ENCODE measurements at regions not wholly inside any gene's neighbourhood (a gene's known extent, or its start where the extent isn't known, plus 50 kb on each side); places are given as distances from the start of the nearest gene placed in this dataset.

DNA sequence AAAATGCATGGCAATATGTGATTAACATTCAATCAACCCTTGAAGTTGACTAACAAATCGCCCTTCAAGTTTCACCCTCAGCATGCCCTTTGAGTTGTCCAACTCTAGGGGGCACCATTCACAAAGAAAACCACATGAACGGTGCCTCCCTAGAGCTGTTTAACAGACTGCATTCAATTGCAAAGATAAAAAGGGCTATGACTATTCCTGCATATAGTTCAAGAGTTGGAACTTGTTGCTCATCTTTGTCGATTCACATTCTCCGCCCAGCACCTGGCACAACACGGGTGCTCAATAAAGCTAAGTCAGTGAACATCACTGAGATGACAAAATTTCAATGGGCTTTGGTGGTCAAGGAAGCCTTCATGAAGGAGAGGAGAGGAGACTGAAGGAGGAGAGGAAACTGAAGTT is 69.6 kb upstream of the SLC30A5 start:
- H3K36me3 ChIP-seq, result no peaks in the 10 kb centered on the region
- H3K9me3 ChIP-seq, result no peaks in the 10 kb centered on the region
- DNase-seq (no peak), ATAC-seq (peak; percentile 62 to 77)
- H3K4me3 ChIP-seq, result no peak overlapping the region
- intact Hi-C loops (cut with DNase I), result no loop called here
- H3K27me3 ChIP-seq (ENCODE audit: low read depth), result no peaks in the 10 kb centered on the region
- no peaks in the 10 kb centered on the region for H3K4me1 ChIP-seq
- TF ChIP-seq, protein P1, sequence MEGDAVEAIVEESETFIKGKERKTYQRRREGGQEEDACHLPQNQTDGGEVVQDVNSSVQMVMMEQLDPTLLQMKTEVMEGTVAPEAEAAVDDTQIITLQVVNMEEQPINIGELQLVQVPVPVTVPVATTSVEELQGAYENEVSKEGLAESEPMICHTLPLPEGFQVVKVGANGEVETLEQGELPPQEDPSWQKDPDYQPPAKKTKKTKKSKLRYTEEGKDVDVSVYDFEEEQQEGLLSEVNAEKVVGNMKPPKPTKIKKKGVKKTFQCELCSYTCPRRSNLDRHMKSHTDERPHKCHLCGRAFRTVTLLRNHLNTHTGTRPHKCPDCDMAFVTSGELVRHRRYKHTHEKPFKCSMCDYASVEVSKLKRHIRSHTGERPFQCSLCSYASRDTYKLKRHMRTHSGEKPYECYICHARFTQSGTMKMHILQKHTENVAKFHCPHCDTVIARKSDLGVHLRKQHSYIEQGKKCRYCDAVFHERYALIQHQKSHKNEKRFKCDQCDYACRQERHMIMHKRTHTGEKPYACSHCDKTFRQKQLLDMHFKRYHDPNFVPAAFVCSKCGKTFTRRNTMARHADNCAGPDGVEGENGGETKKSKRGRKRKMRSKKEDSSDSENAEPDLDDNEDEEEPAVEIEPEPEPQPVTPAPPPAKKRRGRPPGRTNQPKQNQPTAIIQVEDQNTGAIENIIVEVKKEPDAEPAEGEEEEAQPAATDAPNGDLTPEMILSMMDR (IDR thresholded peaks at IDR 0.05), result peak; percentile 54
- H3K27ac ChIP-seq, result no peak overlapping the region

DNA sequence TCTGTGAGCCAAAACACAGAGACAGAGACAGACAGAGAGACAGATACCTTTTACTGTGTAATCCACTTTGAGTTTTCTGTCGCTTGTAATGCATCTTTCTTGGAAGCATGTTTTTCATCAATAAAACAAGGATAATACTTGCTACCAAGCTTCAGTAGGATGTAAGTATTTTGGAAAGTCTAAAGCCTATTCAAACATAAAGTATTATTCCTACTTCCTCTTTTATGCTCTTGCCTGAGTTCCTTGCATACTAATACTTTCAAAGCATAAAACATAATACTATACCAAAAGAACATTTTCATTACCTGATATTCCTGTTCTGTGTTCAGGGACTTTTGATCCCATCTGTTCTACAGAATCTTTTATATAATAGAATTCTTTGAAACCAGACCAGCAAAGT is 64.5 kb upstream of the SLC30A5 start:
- H3K9me3 ChIP-seq, result no peaks in the 10 kb centered on the region
- H3K36me3 ChIP-seq, result no peaks in the 10 kb centered on the region
- no peaks in the 10 kb centered on the region for H3K27me3 ChIP-seq (ENCODE audit: low read depth)
- DNase-seq (no peak), ATAC-seq (no peak)
- no peaks in the 10 kb centered on the region for H3K4me1 ChIP-seq
- H3K4me3 ChIP-seq, result no peak overlapping the region
- no peak overlapping the region for H3K27ac ChIP-seq
- TF ChIP-seq, protein P1 (IDR thresholded peaks at IDR 0.05), result no peak
- intact Hi-C loops (cut with DNase I), result no loop called here

DNA sequence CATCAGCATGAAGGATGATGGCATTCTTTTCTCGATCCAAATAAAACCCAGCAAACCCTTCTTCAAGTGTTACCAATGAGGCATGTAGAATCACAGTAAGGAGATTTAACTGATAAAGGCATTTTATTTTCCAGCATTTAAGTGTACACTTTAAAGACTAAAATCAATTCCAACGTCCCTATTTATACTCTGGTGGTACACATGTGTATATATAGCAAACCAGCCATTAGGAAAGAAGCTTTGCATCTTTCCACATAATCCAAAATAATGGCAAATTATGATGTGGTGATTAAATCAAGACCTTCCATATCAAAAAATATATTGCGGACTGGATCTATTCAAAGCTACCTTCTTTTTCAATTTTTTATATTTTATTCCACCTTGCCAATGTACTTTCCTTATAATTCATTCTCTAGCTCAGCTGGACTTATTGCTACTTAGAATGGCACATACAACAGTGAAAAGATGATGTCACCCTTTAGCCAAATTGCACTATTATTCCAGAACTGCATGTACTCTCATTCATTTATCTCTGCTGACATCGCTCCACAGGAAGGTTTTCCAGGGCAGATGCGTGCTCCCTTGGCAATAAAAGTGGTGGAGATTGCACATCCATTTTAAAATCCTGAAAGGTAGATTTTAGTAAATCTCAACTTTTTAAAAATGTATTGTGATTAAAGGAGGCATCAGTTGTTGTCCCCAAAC is 63.3 kb upstream of the SLC30A5 start:
- intact Hi-C loops (cut with DNase I), result no loop called here
- no peak for DNase-seq
- TF ChIP-seq, protein P1 (IDR thresholded peaks at IDR 0.05), result no peak
- ATAC-seq, result no peak
- Histone ChIP-seq H3K4me1 (no peaks in the 10 kb centered on the region), H3K4me3 (no peak overlapping the region), H3K27ac (no peak overlapping the region), H3K9me3 (no peaks in the 10 kb centered on the region), H3K27me3 (ENCODE audit: low read depth) (no peaks in the 10 kb centered on the region), H3K36me3 (no peaks in the 10 kb centered on the region)

DNA sequence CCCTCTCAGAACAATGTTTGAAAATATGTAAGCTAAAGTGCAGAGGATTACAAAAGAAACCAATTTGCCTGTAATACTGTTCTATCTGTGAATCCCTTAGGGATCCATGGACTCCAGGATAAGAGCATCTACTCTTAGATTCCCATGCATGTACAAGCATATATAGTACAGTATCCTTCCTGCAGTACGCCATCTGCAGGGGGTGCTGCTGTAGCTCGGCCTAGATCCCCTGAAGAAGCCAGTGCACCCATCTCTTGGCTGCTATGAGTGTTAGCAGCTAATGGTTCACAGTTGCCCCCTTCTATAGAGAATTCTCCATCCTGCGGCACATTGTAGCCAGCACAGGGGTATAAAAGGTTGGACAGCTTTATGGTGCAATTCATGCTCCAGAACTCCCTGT is 61.8 kb upstream of the SLC30A5 start:
- DNase-seq (no peak), ATAC-seq (no peak)
- no peak overlapping the region for H3K4me3 ChIP-seq
- H3K4me1 ChIP-seq, result no peaks in the 10 kb centered on the region
- H3K36me3 ChIP-seq, result no peaks in the 10 kb centered on the region
- H3K27ac ChIP-seq, result no peak overlapping the region
- no peaks in the 10 kb centered on the region for H3K9me3 ChIP-seq
- TF ChIP-seq, protein P1 (IDR thresholded peaks at IDR 0.05), result no peak
- intact Hi-C loops (cut with DNase I), result no loop called here
- H3K27me3 ChIP-seq (ENCODE audit: low read depth), result no peaks in the 10 kb centered on the region

DNA sequence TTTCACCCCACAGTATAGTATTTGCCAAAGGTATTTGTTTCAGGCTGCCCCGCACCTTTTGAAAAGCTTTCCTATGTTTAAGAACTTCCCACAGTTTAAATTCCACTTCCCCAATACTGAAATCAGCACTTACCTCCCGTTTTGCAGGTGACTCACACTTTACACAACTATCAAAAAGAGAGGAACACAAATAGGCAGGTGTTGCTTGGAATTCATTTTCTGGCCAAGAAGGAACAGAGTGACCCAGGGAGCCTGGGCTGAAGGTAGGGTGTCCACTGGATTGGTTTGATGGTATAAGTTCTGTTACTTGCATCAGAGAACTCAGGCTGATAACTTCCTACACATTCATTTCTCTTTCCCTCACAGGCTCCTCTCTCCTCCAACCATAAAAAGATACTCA is 60.1 kb upstream of the SLC30A5 start:
- Histone ChIP-seq H3K27me3 (ENCODE audit: low read depth) (no peaks in the 10 kb centered on the region), H3K9me3 (no peaks in the 10 kb centered on the region), H3K36me3 (no peaks in the 10 kb centered on the region), H3K27ac (no peak overlapping the region), H3K4me3 (no peak overlapping the region), H3K4me1 (no peaks in the 10 kb centered on the region)
- DNase-seq (no peak), ATAC-seq (peak; percentile 45 to 91)
- TF ChIP-seq, protein P1 (IDR thresholded peaks at IDR 0.05), result no peak
- intact Hi-C loops (cut with DNase I), result no loop called here

Data from lower lobe of right lung (tissue), 2 donors.